Activated naive CD8-positive, alpha-beta T cell treated with anti-CD3 and anti-CD28 coated beads, Interleukin-2, amount 10 ng/mL, durations not matched to agents 7 days and 5 days (primary cell): ENCODE measurements at regions not wholly inside any gene's neighbourhood (a gene's known extent, or its start where the extent isn't known, plus 50 kb on each side); places are given as distances from the start of the nearest gene placed in this dataset.
A peak's percentile ranks its signal among the peaks of the same experiment; 100 is the strongest.
"Not testable (repeated sequence)": the region's sequence is repeated elsewhere in the genome, so short reads cannot be mapped to it uniquely, and the experiment has no call there.

ENCODE experiments used
- ATAC-seq: fragments of 150-1000 bp; cut with Tn5 transposase; one replicate; pipeline ENCODE4 v1.10.0; 2021; ENCODE audit warnings: low read depth, moderate library complexity
- POLR2A ChIA-PET: fragments of 350-600 bp; sonication (Branson Sonifier 250); formaldehyde crosslinking; loops from one replicate; lab custom pipeline; 2021; ENCODE audit warnings: antibody characterized with exemption; lab: Charles Lee
- DNase-seq: peaks from one replicate; pipeline ENCODE4 v3.0.0; 2021
- H3K27ac Mint-ChIP-seq: one replicate; pipeline ENCODE4 v1.8.0; 2022; ENCODE audit warnings: mild to moderate bottlenecking, mixed read lengths
- H3K27me3 Mint-ChIP-seq: one replicate; pipeline ENCODE4 v1.8.0; 2022; ENCODE audit warnings: mild to moderate bottlenecking, moderate library complexity, mixed read lengths
- H3K36me3 Mint-ChIP-seq: one replicate; pipeline ENCODE4 v1.8.0; 2021; ENCODE audit warnings: mild to moderate bottlenecking, mixed read lengths
- H3K4me1 Mint-ChIP-seq: one replicate; pipeline ENCODE4 v1.8.0; 2021; ENCODE audit warnings: mixed read lengths
- H3K4me3 Mint-ChIP-seq: one replicate; pipeline ENCODE4 v1.8.0; 2022; ENCODE audit warnings: mild to moderate bottlenecking, moderate library complexity, mixed read lengths
- H3K9me3 Mint-ChIP-seq: one replicate; pipeline ENCODE4 v1.8.0; 2021; ENCODE audit warnings: mixed read lengths

DNA sequence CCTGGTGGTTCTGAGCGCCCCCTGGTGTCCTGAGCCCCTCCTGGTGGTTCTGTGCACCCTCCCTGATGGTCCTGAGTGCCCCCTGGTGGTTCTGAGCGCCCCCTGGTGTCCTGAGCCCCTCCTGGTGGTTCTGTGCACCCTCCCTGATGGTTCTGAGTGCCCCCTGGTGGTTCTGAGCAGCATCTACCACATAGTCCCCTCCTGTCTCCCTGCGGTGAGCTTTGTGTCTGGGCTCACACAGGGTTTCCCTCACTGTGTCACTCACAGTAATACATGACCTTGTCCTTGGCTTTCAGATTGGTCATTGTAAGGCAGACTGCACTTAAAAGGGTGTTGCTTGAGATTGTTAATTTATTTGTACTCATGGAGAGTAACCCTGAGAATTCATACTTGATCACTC is 474.9 kb downstream of the TMEM121 start:
- H3K9me3 Mint-ChIP-seq, POLR2A ChIA-PET, H3K27me3 Mint-ChIP-seq, H3K36me3 Mint-ChIP-seq, H3K4me3 Mint-ChIP-seq, DNase-seq: not testable (repeated sequence)
- Mint-ChIP-seq H3K27ac (peak overlapping the region; percentile 58), H3K4me1 (peaks cover 38% of the 10 kb centered on the region)
- ATAC-seq: peak; percentile 42

GRCh38 chr14:106003351-106003750 is 477.0 kb downstream of the TMEM121 start:
- Mint-ChIP-seq H3K4me3 (no peak overlapping the region), H3K4me1 (peaks cover 37% of the 10 kb centered on the region), H3K9me3 (no peaks in the 10 kb centered on the region), H3K27me3 (no peaks in the 10 kb centered on the region), H3K36me3 (no peaks in the 10 kb centered on the region), H3K27ac (peak overlapping the region; percentile 10)
- no peak for ATAC-seq
- POLR2A ChIA-PET: no interaction called here
- DNase-seq: no peak

DNA sequence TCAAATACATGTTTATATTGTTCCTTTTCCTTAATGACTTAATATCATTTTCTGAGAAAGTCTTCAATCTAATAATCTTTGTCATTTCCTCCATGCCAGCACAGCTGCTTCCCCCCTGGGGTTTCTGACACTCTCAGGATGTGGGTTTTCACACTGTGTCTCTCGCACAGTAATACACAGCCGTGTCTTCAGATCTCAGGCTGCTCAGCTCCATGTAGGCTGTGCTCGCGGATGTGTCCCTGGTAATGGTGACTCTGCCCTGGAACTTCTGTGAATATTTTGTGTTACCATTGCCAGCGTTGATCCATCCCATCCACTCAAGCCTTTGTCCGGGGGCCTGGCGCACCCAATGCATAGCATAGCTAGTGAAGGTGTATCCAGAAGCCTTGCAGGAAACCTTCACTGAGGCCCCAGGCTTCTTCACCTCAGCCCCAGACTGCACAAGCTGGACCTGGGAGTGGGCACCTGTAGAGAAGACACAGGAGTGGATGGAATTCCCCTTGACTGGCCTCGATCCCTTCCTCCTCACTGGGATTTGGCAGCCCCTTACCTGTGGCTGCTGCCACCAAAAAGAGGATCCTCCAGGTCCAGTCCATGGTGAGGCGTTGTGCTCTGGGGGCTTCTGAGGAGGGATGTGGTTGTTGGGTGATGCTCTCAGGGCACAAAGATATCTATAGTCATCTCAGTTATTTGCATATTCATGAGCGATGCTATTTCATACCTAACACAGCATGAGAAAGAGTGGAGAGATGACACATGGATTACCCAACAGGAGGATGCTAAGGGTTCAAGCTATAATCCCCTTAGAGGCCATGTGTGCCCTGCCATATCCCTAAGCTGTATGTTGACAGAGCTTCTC is 478.8 kb downstream of the TMEM121 start:
- not testable (repeated sequence) for H3K27me3 Mint-ChIP-seq, H3K36me3 Mint-ChIP-seq, H3K9me3 Mint-ChIP-seq
- DNase-seq (peak; percentile 72), ATAC-seq (peak; percentile 85)
- H3K4me1 Mint-ChIP-seq: peaks cover 30% of the 10 kb centered on the region
- H3K4me3 Mint-ChIP-seq: peak overlapping the region; percentile 85
- peak overlapping the region; percentile 99 for H3K27ac Mint-ChIP-seq
- POLR2A ChIA-PET: interaction anchor here (0.7 to 1.3 kb wide), 2 partner anchors 19 to 24 kb away, joined by 6 to 9 read pairs; no protein-coding TSS in a partner anchor

DNA sequence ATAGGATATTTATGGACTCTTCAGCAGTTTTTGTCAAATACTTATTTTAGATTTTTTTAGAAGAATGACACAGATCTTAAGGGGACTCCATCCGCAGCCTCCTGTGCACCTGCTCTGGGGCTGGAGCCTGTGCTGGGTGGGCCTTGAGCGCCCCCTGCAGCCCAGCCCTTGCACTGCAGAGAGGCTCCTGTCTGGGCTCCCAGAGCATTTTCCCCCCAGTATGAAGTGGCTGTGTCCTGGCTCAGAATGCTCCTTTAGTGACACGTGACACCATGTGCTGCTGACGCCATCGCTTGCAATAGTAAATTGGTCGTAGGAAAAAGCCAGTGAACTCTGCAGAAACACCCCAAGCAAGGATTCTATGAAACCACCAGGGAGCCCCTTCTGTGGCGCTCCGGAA is 479.7 kb downstream of the TMEM121 start:
- H3K27ac Mint-ChIP-seq: peak overlapping the region; percentile 84
- peak; percentile 27 for ATAC-seq
- H3K9me3 Mint-ChIP-seq, POLR2A ChIA-PET, H3K36me3 Mint-ChIP-seq, H3K27me3 Mint-ChIP-seq: not testable (repeated sequence)
- H3K4me1 Mint-ChIP-seq: peaks cover 34% of the 10 kb centered on the region
- H3K4me3 Mint-ChIP-seq: peak overlapping the region; percentile 85
- peak; percentile 70 for DNase-seq

- DNase-seq, H3K9me3 Mint-ChIP-seq, H3K36me3 Mint-ChIP-seq, ATAC-seq, POLR2A ChIA-PET, H3K27me3 Mint-ChIP-seq, H3K4me3 Mint-ChIP-seq: not testable (repeated sequence)
- H3K4me1 Mint-ChIP-seq: peaks cover 36% of the 10 kb centered on the region
- peak overlapping the region; percentile 84 for H3K27ac Mint-ChIP-seq
Observed at GRCh38 chr14:106006716-106007115, 480.3 kb downstream of the TMEM121 start.

GRCh38 chr14:106010783-106011182 is 484.4 kb downstream of the TMEM121 start:
- DNase-seq (no peak), ATAC-seq (no peak)
- Mint-ChIP-seq H3K36me3 (no peaks in the 10 kb centered on the region), H3K4me3 (no peak overlapping the region), H3K9me3 (no peaks in the 10 kb centered on the region), H3K27me3 (peaks cover 4% of the 10 kb centered on the region), H3K4me1 (peaks cover 37% of the 10 kb centered on the region), H3K27ac (no peak overlapping the region)
- POLR2A ChIA-PET: no interaction called here

GRCh38 chr14:106011631-106012360 is 485.4 kb downstream of the TMEM121 start:
- H3K4me3 Mint-ChIP-seq: peak overlapping the region; percentile 16
- H3K27ac Mint-ChIP-seq: not testable (repeated sequence)

DNA sequence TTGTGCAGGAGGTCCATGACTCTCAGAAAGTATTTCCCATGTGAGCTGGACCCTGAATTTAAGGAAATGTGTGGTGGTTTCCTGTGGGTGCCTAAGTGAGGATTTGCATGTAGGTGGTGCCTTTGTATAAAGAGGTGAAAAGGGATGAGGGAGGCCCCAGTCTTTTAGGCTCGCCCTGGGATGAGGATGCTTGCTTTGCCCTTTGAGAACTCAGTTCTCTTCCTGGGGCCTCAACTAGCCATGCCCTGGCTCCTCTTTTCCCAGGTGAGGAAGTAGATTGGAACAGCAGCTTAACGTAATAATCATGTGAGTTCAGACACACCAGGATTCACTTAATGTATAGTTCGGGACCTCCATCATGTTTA is 486.0 kb downstream of the TMEM121 start:
- H3K27me3 Mint-ChIP-seq, H3K36me3 Mint-ChIP-seq, H3K27ac Mint-ChIP-seq, DNase-seq, ATAC-seq, H3K9me3 Mint-ChIP-seq, POLR2A ChIA-PET: not testable (repeated sequence)
- peak overlapping the region; percentile 16 for H3K4me3 Mint-ChIP-seq
- peaks cover 32% of the 10 kb centered on the region for H3K4me1 Mint-ChIP-seq

More at GRCh38 chr14:106011631-106012360, 485.4 kb downstream of the TMEM121 start:
- ATAC-seq: peak; percentile 34
- POLR2A ChIA-PET, H3K36me3 Mint-ChIP-seq, H3K9me3 Mint-ChIP-seq, H3K27me3 Mint-ChIP-seq: not testable (repeated sequence)
- peak; percentile 90 for DNase-seq
- peaks cover 32% of the 10 kb centered on the region for H3K4me1 Mint-ChIP-seq

DNA sequence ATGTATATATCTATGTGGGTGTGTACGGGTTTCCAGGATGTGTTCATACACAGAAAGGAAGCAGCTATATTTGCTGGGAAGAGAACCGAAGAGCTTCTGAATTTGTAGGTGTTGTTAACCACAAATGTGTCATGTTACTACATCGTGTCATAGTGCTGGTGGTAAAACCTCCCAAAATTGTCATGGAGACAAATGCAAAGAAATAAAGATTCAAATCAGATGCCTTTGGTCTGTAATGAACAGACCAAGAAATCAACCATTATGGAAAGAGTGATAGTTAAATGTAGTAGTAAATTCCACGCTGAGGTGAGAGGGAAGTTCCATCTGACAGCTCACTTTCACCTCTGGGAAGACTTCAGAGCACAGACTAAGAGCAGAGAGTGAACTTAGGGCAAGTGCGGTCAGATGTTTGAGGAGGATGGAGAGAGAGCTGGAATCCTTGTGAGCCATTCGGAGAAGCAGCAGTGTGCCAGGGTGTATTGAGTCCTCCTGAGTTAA is 487.5 kb downstream of the TMEM121 start:
- POLR2A ChIA-PET: no interaction called here
- Mint-ChIP-seq H3K36me3 (no peaks in the 10 kb centered on the region), H3K27ac (no peak overlapping the region), H3K4me1 (peaks cover 29% of the 10 kb centered on the region), H3K9me3 (no peaks in the 10 kb centered on the region), H3K4me3 (no peak overlapping the region), H3K27me3 (peaks cover 4% of the 10 kb centered on the region)
- DNase-seq (no peak), ATAC-seq (peak; percentile 56)

- POLR2A ChIA-PET, DNase-seq, H3K9me3 Mint-ChIP-seq, H3K4me3 Mint-ChIP-seq, H3K27ac Mint-ChIP-seq, H3K36me3 Mint-ChIP-seq, ATAC-seq: not testable (repeated sequence)
- Mint-ChIP-seq H3K27me3 (peaks cover 10% of the 10 kb centered on the region), H3K4me1 (peaks cover 16% of the 10 kb centered on the region)
Observed at GRCh38 chr14:106017952-106018351, 491.6 kb downstream of the TMEM121 start.

DNA sequence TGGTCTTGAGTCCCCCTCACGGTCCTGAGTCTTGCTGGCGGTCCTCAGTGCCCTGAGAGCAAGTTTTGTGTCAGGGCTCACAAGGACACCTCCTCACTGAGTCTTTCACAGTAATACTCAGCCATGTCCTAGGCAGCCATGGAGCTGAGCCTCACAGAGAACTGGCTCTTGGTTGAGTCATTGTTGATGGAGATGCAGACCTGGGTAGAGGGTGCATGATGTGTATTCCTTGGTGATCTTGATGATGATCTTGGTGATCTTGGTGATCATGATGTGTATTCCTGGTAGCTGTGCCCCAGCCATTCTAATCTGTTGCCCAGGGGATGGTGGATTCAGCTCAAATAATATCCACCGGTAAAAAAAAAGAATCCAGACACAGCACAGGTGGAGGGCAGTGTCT is 495.4 kb downstream of the TMEM121 start:
- ATAC-seq: no peak
- POLR2A ChIA-PET: no interaction called here
- H3K36me3 Mint-ChIP-seq: peaks cover 9% of the 10 kb centered on the region
- H3K4me1 Mint-ChIP-seq: peaks cover 16% of the 10 kb centered on the region
- peaks cover 7% of the 10 kb centered on the region for H3K9me3 Mint-ChIP-seq
- DNase-seq: no peak
- H3K27me3 Mint-ChIP-seq: peaks cover 15% of the 10 kb centered on the region
- H3K27ac Mint-ChIP-seq: no peak overlapping the region
- no peak overlapping the region for H3K4me3 Mint-ChIP-seq

DNA sequence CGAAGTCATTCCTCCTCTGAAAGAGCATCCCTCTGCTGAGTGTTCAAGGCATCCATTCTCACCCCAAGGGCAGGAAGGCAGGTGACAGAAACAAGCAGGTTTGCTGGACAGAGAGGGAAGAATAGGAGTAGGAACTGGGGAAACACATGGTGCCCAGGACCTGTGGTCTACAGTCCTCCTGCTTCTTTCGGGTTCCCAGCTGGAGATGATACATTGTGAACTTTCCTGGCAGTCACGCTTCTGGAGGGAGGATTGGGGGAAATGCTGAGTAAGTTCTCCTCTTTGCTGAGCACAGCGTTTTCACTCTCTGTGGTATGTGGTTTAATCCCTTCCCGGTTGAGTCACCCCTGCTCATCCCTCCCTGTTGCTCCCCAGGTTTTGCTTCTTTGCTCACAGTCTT is 496.3 kb downstream of the TMEM121 start:
- not testable (repeated sequence) for H3K36me3 Mint-ChIP-seq, ATAC-seq, H3K4me3 Mint-ChIP-seq, H3K9me3 Mint-ChIP-seq, DNase-seq, H3K27ac Mint-ChIP-seq
- POLR2A ChIA-PET: interaction anchor here (0.6 kb wide), 1 partner anchor 46 kb away, joined by 6 read pairs; no protein-coding TSS in a partner anchor
- peaks cover 15% of the 10 kb centered on the region for H3K27me3 Mint-ChIP-seq
- peaks cover 16% of the 10 kb centered on the region for H3K4me1 Mint-ChIP-seq

- no peak for ATAC-seq
- Mint-ChIP-seq H3K4me3 (no peak overlapping the region), H3K27me3 (peaks cover 15% of the 10 kb centered on the region), H3K4me1 (peaks cover 16% of the 10 kb centered on the region), H3K9me3 (peaks cover 7% of the 10 kb centered on the region), H3K36me3 (peaks cover 9% of the 10 kb centered on the region), H3K27ac (no peak overlapping the region)
- no peak for DNase-seq
- POLR2A ChIA-PET: no interaction called here
Observed at GRCh38 chr14:106023411-106023810, 497.0 kb downstream of the TMEM121 start.
